ENCODE measurements at regions not wholly inside any gene's neighbourhood (a gene's known extent, or its start where the extent isn't known, plus 50 kb on each side); places are given as distances from the start of the nearest gene placed in this dataset.

GRCh38 chr17:74078363-74078941 is 125.0 kb upstream of the RPL38 start:
- TF ChIP-seq SP1 (IDR thresholded peaks at IDR 0.05) (no peak), FOXK2 (IDR thresholded peaks at IDR 0.05) (no peak), ARNT (IDR thresholded peaks at IDR 0.05) (no peak), PKNOX1 (IDR thresholded peaks at IDR 0.05) (no peak), ZNF384 (IDR thresholded peaks at IDR 0.05) (no peak), CTBP1 (IDR thresholded peaks at IDR 0.05; ENCODE audit: borderline replicate concordance) (no peak), FOXA1 (IDR thresholded peaks at IDR 0.05) (no peak), NFRKB (IDR thresholded peaks at IDR 0.05) (no peak)
- no peak for DNase-seq (ENCODE audit: extremely low spot score)
- ChIA-PET POLR2A (no interaction called here), CTCF (interaction anchor here (4.8 kb wide), 1 partner anchor 11 kb away, joined by 14 read pairs; no protein-coding TSS in a partner anchor)

- ChIA-PET POLR2A (no interaction called here), CTCF (interaction anchor here (4.8 kb wide), 1 partner anchor 10 kb away, joined by 14 read pairs; no protein-coding TSS in a partner anchor)
- no peak for DNase-seq (ENCODE audit: extremely low spot score)
Observed at GRCh38 chr17:74079537-74080300, 123.8 kb upstream of the RPL38 start.

GRCh38 chr17:74080656-74081582 is 122.6 kb upstream of the RPL38 start:
- ChIA-PET CTCF (interaction anchor here (4.8 kb wide), 1 partner anchor 9 kb away, joined by 14 read pairs; no protein-coding TSS in a partner anchor), POLR2A (no interaction called here)
- TF ChIP-seq L3MBTL2 (conservative IDR thresholded peaks at IDR 0.05): no peak
- TF ChIP-seq SP1 (IDR thresholded peaks at IDR 0.05): no peak
- no peak for TF ChIP-seq NFRKB (IDR thresholded peaks at IDR 0.05)
- no peak for TF ChIP-seq FOXA1 (IDR thresholded peaks at IDR 0.05)
- TF ChIP-seq BHLHE40 (IDR thresholded peaks at IDR 0.05; ENCODE audit: borderline replicate concordance): no peak
- TF ChIP-seq FOXM1 (IDR thresholded peaks at IDR 0.05; ENCODE audit: borderline replicate concordance): no peak
- no peak for TF ChIP-seq ZNF384 (IDR thresholded peaks at IDR 0.05)
- no peak for TF ChIP-seq ARNT (IDR thresholded peaks at IDR 0.05)
- TF ChIP-seq ELF4 (IDR thresholded peaks at IDR 0.05): no peak
- DNase-seq (ENCODE audit: extremely low spot score): no peak

More at GRCh38 chr17:74079537-74080300, 123.8 kb upstream of the RPL38 start:
- no peak for TF ChIP-seq CTBP1 (IDR thresholded peaks at IDR 0.05; ENCODE audit: borderline replicate concordance)
- TF ChIP-seq HDGF (IDR thresholded peaks at IDR 0.05; ENCODE audit: borderline replicate concordance): no peak

GRCh38 chr17:74082886-74083285 is 120.6 kb upstream of the RPL38 start:
- DNase-seq (ENCODE audit: extremely low spot score): no peak
- TF ChIP-seq SUZ12 (IDR thresholded peaks at IDR 0.05): no peak
- no peak for TF ChIP-seq NFRKB (IDR thresholded peaks at IDR 0.05)
- no peak for TF ChIP-seq ELF4 (IDR thresholded peaks at IDR 0.05)
- TF ChIP-seq BHLHE40 (IDR thresholded peaks at IDR 0.05; ENCODE audit: borderline replicate concordance): no peak
- TF ChIP-seq HDGF (IDR thresholded peaks at IDR 0.05; ENCODE audit: borderline replicate concordance): no peak
- TF ChIP-seq ARNT (IDR thresholded peaks at IDR 0.05): no peak
- no peak for TF ChIP-seq SP1 (IDR thresholded peaks at IDR 0.05)
- TF ChIP-seq L3MBTL2 (conservative IDR thresholded peaks at IDR 0.05): no peak
- no peak for TF ChIP-seq FOXA1 (IDR thresholded peaks at IDR 0.05)
- TF ChIP-seq LEF1 (IDR thresholded peaks at IDR 0.05; ENCODE audit: borderline replicate concordance): no peak
- TF ChIP-seq FOXK2 (IDR thresholded peaks at IDR 0.05): no peak
- TF ChIP-seq TARDBP (IDR thresholded peaks at IDR 0.05): no peak
- no peak for TF ChIP-seq CTBP1 (IDR thresholded peaks at IDR 0.05; ENCODE audit: borderline replicate concordance)
- TF ChIP-seq PKNOX1 (IDR thresholded peaks at IDR 0.05): no peak
- TF ChIP-seq FOXM1 (IDR thresholded peaks at IDR 0.05; ENCODE audit: borderline replicate concordance): no peak
- TF ChIP-seq ZNF384 (IDR thresholded peaks at IDR 0.05): no peak
- ChIA-PET CTCF (no interaction called here), POLR2A (no interaction called here)

GRCh38 chr17:74083321-74083720 is 120.2 kb upstream of the RPL38 start:
- DNase-seq (ENCODE audit: extremely low spot score): no peak
- TF ChIP-seq SP1 (IDR thresholded peaks at IDR 0.05) (no peak), ZNF384 (IDR thresholded peaks at IDR 0.05) (no peak), FOXA1 (IDR thresholded peaks at IDR 0.05) (no peak), LEF1 (IDR thresholded peaks at IDR 0.05; ENCODE audit: borderline replicate concordance) (no peak), FOXM1 (IDR thresholded peaks at IDR 0.05; ENCODE audit: borderline replicate concordance) (no peak), ARNT (IDR thresholded peaks at IDR 0.05) (no peak), ELF4 (IDR thresholded peaks at IDR 0.05) (no peak), TARDBP (IDR thresholded peaks at IDR 0.05) (no peak), PKNOX1 (IDR thresholded peaks at IDR 0.05) (no peak), HDGF (IDR thresholded peaks at IDR 0.05; ENCODE audit: borderline replicate concordance) (no peak), NFRKB (IDR thresholded peaks at IDR 0.05) (no peak), CTBP1 (IDR thresholded peaks at IDR 0.05; ENCODE audit: borderline replicate concordance) (no peak), L3MBTL2 (conservative IDR thresholded peaks at IDR 0.05) (no peak)
- ChIA-PET CTCF (no interaction called here), POLR2A (no interaction called here)

Measured in HEK293T (cell line).